Umbilical cord (tissue), 1 donor: ENCODE measurements at regions not wholly inside any gene's neighbourhood (a gene's known extent, or its start where the extent isn't known, plus 50 kb on each side); places are given as distances from the start of the nearest gene placed in this dataset.
"Not testable (repeated sequence)": the region's sequence is repeated elsewhere in the genome, so short reads cannot be mapped to it uniquely, and the experiment has no call there.

Source experiments
- DNase-seq: peaks from one replicate; pipeline ENCODE4 v3.0.0-alpha.2; 2015; ENCODE audit warnings: low spot score

DNA sequence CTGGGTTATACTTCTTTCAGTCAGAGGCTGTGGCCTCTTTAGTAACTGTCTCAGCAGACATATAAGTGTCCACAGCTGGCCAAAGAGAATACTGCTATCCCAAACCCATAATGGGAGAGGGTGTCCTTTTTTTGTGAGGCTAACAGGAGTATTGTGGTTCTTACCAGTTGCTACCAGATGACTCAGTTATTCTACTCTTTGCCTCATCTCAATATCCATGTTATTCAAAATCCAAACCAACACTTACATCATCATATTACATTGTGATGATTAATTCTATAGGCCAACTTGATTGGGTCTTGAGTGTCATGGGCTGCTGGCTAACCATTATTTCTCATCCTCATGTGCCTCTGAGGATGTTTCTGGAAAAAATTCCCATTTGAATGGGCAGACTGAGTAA is 120.9 kb downstream of the TMEM168 start:
- DNase-seq: no peak

DNA sequence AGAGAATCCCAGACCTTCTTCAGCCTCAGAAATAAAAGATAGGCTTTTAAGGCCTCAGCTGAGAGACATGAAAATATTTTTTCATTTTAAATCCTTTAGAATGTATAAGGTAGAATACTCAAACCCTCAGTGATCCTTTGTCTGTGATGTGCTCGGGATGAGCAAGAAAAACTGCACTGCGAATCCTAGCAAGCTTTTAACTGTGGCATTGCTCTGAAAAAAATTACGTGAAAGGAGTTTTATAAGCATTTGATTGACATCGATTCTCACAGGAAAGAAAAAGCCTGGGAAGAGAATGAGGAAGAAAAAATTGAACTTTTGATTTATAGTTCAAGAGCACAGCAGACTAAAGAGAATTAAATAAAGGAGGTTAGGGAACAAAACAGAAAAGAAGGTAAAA is 120.0 kb downstream of the TMEM168 start:
- DNase-seq: no peak

DNA sequence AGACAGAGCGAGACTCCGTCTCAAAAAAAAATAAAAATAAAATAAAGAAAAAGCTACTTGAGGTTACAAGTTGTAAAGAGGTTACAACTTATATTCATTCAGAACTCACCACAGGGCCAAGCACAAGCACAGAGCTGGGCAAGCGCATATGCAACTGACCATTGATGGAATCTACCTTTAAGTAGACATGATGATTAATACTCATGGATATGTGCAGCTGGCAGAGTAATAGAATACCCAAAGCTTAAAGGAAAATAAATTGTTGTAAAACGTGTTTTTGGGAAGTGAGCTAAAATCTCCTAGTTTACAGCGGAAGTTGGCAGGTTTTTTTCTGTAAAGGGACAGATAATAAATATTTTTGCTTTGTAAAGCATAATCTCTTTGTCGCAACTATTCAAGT is 111.6 kb downstream of the TMEM168 start:
- no peak for DNase-seq

DNA sequence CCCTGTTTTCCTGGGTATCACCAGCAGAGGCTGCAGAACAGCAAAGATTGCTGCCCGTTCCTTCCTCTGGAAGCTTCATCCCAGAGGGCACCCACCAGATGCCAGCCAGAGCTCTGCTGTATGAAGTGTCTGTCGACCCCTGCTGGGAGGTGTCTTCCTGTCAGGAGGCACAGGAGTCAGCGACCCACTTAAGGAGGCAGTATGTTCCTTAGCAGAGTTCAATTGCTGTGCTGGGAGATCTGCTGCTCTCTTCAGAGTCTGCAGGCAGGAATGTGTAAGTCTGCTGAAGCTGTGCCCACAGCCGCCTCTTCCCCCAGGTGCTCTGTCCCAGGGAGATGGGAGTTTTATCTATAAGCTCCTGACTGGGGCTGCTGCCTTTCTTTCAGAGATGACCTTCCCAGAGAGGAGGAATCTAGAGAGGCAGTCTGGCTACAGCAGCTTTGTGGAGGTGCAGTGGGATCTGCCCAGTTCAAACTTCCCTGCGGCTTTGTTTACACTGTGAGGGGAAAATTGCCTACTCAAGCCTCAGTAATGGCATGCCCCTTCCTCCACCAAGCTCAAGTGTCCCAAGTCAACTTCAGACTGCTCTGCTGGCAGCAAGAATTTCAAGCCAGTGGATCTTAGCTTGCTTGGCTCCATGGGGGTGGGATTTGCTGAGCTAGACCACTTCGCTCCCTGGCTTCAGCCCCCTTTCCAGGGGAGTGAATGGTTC is 100.6 kb downstream of the TMEM168 start:
- DNase-seq: not testable (repeated sequence)

DNA sequence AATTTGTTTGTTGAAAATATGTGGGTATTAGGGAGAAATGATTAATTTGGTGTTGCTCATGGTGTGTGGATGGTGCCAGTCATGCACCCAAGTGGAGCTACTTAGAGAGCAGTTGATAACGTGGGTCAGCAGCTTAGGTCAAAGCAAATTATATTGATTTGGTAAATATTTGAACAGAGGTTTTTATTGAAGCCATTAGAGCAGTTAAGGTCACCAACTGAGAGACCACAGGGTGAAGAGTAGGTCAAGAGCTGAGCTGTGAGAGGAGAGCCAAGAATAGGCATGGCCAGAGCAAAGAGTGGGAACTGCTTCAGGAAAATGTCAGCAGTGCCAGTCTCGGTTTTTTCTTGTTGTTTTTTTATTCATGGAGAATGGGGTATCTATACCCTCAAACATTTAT is 97.9 kb downstream of the TMEM168 start:
- no peak for DNase-seq

DNA sequence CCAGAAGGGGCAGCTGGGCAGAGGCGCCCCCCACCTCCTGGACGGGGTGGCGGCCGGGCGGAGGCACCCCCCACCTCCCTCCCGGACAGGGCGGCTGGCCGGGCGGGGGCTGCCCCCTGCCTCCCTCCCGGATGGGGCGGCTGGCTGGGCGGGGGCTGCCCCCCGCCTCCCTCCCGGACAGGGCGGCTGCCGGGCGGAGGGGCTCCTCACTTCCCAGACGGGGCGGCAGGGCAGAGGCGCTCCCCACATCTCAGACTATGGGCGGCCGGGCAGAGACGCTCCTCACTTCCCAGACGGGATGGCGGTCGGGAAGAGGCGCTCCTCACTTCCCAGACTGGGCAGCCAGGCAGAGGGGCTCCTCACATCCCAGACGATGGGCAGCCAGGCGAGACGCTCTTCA is 93.0 kb downstream of the TMEM168 start:
- DNase-seq: not testable (repeated sequence)

DNA sequence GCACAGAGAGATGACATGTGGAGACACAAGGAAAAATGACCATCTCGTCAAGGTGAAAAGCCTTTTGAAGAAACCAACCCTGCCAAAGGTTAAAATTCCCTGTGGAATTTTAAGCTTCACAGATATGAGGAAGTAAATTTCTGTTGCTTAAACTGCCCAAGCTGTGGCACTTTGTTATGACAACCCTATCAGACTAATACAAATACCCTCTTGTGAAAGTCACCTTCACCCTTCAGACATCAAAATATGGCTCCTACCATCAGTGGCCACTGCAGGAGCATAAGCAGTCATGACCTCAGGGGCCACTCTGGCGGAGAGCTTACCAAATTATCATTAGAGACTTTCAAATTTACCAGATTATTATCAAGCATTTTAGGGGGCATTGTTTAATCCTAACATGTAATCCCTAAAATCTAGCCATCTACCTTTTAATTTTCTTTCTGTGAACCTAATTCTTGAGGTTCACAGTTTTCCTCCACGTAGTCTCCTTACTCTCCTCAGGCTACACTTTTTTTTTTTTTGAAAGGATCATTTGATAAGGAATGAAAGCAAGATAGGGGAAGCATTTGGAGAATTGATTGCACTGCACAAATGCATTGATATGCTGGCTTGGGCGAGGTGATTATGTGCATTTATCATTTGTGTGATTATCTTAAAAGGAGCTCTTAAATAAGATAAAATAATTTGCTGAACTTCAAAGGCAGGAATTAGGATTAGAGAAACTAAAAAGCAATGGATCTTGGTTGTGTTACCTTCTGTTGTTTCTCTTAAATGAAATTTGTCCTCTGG is 90.3 kb downstream of the TMEM168 start:
- DNase-seq: no peak

DNA sequence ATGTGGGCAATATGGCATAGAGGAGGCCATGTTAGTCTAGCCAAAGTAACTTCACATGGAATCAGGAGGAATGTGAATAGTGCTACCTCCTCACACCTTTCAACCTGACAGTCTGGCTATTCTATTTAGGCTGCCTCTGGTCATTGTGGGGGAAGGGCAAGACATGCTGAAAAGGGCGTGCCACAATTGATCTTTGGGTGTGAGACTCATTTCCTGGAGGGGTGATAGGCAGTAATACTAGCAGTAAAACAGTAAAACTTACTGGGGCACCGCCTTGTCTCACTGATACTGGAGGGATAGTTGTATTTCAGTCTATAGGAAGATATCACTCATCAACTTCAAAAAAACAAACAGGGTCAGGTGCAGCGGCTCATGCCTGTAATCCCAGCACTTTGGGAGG is 88.7 kb downstream of the TMEM168 start:
- no peak for DNase-seq

DNA sequence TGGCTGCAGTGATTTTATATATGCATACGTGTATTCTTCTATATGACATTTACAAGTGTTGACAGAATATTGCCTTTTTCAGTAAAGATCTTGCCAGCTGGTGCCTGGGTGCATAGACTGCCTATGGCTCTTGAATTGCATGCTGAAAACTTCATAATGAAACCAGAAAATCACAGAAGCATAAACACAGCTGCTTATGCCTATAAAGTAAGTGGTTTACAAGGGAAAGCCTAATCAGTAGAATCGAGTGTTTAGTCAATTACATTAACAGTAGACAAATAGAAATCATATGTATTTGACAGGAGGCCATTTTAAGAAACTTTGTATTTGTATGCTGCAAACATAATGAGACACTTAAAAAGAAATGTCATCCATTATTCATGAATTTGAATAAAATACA is 82.5 kb downstream of the TMEM168 start:
- DNase-seq: no peak

DNA sequence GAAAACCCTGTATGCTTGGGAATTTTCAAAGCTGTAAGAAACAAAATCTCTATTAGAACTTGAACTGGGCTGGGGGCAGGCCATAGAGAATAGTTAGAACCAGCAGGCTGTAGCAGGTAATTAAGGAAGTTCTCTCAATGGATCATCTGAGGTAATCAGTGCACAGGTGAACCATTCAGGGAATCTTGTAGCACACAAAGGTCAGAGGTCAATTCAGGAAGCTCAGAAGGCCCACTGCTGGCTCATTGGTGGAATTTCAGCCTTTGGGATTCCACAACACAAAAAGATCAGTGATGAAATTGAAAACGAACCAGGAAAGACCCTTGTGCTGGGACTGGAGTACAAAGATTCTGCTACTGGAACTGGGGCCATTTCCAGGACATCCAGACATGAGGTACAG is 82.0 kb downstream of the TMEM168 start:
- DNase-seq: no peak
